IMR-90 (cell line): ENCODE measurements at regions not wholly inside any gene's neighbourhood (a gene's known extent, or its start where the extent isn't known, plus 50 kb on each side); places are given as distances from the start of the nearest gene placed in this dataset.

Experiments
- ATAC-seq: fragments of 200-7000 bp; cut with Tn5 transposase; 2 replicates; pipeline ENCODE4 v1.9.1; 2020; ENCODE audit warnings: low read depth, mild to moderate bottlenecking, moderate library complexity
- BruUV-seq: library from RNA; stranded (reverse); fragments of 400-500 nt; replicated peaks from 2 replicates; lab custom pipeline; 2021; lab: Mats Ljungman, UMichigan
- CTCF ChIA-PET: fragments of 300-600 bp; formaldehyde crosslinking; extraction: SDS; loops from one replicate; lab custom pipeline; 2021; ENCODE audit warnings: antibody characterized with exemption; lab: Yijun Ruan, JAX
- POLR2A ChIA-PET: fragments of 300-600 bp; sonication (Branson Sonifier 250); formaldehyde crosslinking; loops from one replicate; lab custom pipeline; 2022; ENCODE audit warnings: antibody characterized with exemption; ENCODE audit not compliant: unreplicated experiment; lab: Charles Lee
- DNase-seq: peaks from one replicate; pipeline ENCODE4 v3.0.0; 2013
- H2AFZ ChIP-seq: replicated peaks from 2 replicates; pipeline ENCODE3; 2013; ENCODE audit warnings: low read length, mild to moderate bottlenecking; ENCODE audit not compliant: poor library complexity
- H2AK5ac ChIP-seq: 2 replicates; pipeline ENCODE4 v1.6.1; 2013; ENCODE audit warnings: low read depth, low read length, inconsistent platforms
- H2AK9ac ChIP-seq: replicated peaks from 2 replicates; pipeline ENCODE3; 2013; ENCODE audit warnings: mild to moderate bottlenecking, low read depth, low read length, moderate library complexity; ENCODE audit not compliant: poor library complexity
- H2BK120ac ChIP-seq: 2 replicates; pipeline ENCODE4 v1.6.1; 2013; ENCODE audit warnings: low read depth, low read length, inconsistent platforms
- H2BK15ac ChIP-seq: 3 replicates; pipeline ENCODE4 v1.6.1; 2013; ENCODE audit warnings: low read depth, low read length, inconsistent platforms
- H2BK20ac ChIP-seq: 2 replicates; pipeline ENCODE4 v1.6.1; 2013; ENCODE audit warnings: low read depth, mild to moderate bottlenecking, inconsistent platforms, low read length, moderate library complexity
- H2BK5ac ChIP-seq: 2 replicates; pipeline ENCODE4 v1.6.1; 2013; ENCODE audit warnings: mild to moderate bottlenecking, low read depth, low read length, inconsistent platforms; ENCODE audit not compliant: poor library complexity, severe bottlenecking
- H3K14ac ChIP-seq: replicated peaks from 2 replicates; pipeline ENCODE4 v1.6.1; 2013; ENCODE audit warnings: low read depth, low read length, inconsistent platforms
- H3K18ac ChIP-seq: 2 replicates; pipeline ENCODE4 v1.6.1; 2013; ENCODE audit warnings: low read depth, low read length, control low read depth
- H3K23ac ChIP-seq: 2 replicates; pipeline ENCODE4 v1.6.1; 2013; ENCODE audit warnings: low read depth, low read length, inconsistent platforms
- H3K27ac ChIP-seq: 2 replicates; pipeline ENCODE4 v1.5.1; 2013; ENCODE audit warnings: mild to moderate bottlenecking, control low read depth, low read length; ENCODE audit not compliant: insufficient read depth
- H3K27me3 ChIP-seq: 2 replicates; pipeline ENCODE4 v1.6.1; 2013; ENCODE audit warnings: low read length; ENCODE audit not compliant: control insufficient read depth, insufficient read depth
- H3K36me3 ChIP-seq: 2 replicates; pipeline ENCODE4 v1.6.1; 2013; ENCODE audit warnings: low read length, mixed read lengths; ENCODE audit not compliant: control insufficient read depth, insufficient read depth
- H3K4ac ChIP-seq: 2 replicates; pipeline ENCODE4 v1.6.1; 2013; ENCODE audit warnings: low read depth, low read length, inconsistent platforms
- H3K4me1 ChIP-seq: 2 replicates; pipeline ENCODE4 v1.6.1; 2013; ENCODE audit warnings: low read length, mixed read lengths; ENCODE audit not compliant: control insufficient read depth, insufficient read depth
- H3K4me2 ChIP-seq: 2 replicates; pipeline ENCODE4 v1.6.1; 2013; ENCODE audit warnings: low read depth, mild to moderate bottlenecking, control low read depth, low read length, moderate library complexity
- H3K4me3 ChIP-seq: 2 replicates; pipeline ENCODE4 v1.5.1; 2013; ENCODE audit warnings: low read depth, mild to moderate bottlenecking, control low read depth, low read length, moderate library complexity; ENCODE audit not compliant: insufficient read depth
- H3K56ac ChIP-seq: 2 replicates; pipeline ENCODE4 v1.6.1; 2013; ENCODE audit warnings: low read length, inconsistent platforms; ENCODE audit not compliant: insufficient read depth; ENCODE audit errors: extremely low read depth
- H3K79me1 ChIP-seq, 2 experiments: 2 replicates each; pipeline ENCODE4 v1.6.1; 2013; ENCODE audit warnings: low read length in 2 of 2, inconsistent platforms in 1 of 2, low read depth in 1 of 2
- H3K9ac ChIP-seq: 2 replicates; pipeline ENCODE4 v1.6.1; 2013; ENCODE audit warnings: low read depth, low read length, control low read depth
- H3K9me1 ChIP-seq: 2 replicates; pipeline ENCODE4 v1.6.1; 2013; ENCODE audit warnings: low read length, inconsistent platforms; ENCODE audit not compliant: insufficient read depth
- H3K9me3 ChIP-seq: 2 replicates; pipeline ENCODE4 v1.6.1; 2013; ENCODE audit warnings: low read length; ENCODE audit not compliant: control insufficient read depth, insufficient read depth
- H4K20me1 ChIP-seq: 2 replicates; pipeline ENCODE4 v1.6.1; 2013; ENCODE audit warnings: low read length, inconsistent platforms; ENCODE audit not compliant: insufficient read depth
- H4K5ac ChIP-seq: 2 replicates; pipeline ENCODE4 v1.6.1; 2013; ENCODE audit warnings: mild to moderate bottlenecking, low read depth, low read length, control low read depth
- H4K8ac ChIP-seq, 2 experiments: 2 replicates each; pipeline ENCODE4 v1.6.1; 2013; ENCODE audit warnings: low read depth in 2 of 2, low read length in 2 of 2, control low read depth in 1 of 2, inconsistent platforms in 1 of 2
- H4K91ac ChIP-seq: 2 replicates; pipeline ENCODE4 v1.6.1; 2013; ENCODE audit warnings: low read depth, low read length, inconsistent platforms; ENCODE audit not compliant: insufficient read depth
- BHLHE40 ChIP-seq: fragments of 150-350 bp; IDR thresholded peaks from 2 replicates; pipeline ENCODE4 v1.6.1; 2016; ENCODE audit warnings: mild to moderate bottlenecking, low read depth, low read length
- CEBPB ChIP-seq: IDR thresholded peaks from 2 replicates; pipeline ENCODE4 v1.6.1; 2012; ENCODE audit warnings: low read depth, low read length, improper control_type of control experiment
- FOS ChIP-seq: fragments of 150-350 bp; IDR thresholded peaks from 2 replicates; pipeline ENCODE4 v1.6.1; 2016; ENCODE audit warnings: low read depth, low read length
- MAFK ChIP-seq: IDR thresholded peaks from 2 replicates; pipeline ENCODE4 v1.6.1; 2012; ENCODE audit warnings: low read depth, low read length, improper control_type of control experiment
- MXI1 ChIP-seq: IDR thresholded peaks from 2 replicates; pipeline ENCODE4 v1.6.1; 2012; ENCODE audit warnings: low read depth, mild to moderate bottlenecking, low read length, moderate library complexity, borderline replicate concordance
- NFE2L2 ChIP-seq: fragments of 150-350 bp; IDR thresholded peaks from 2 replicates; pipeline ENCODE4 v1.6.1; 2016; ENCODE audit warnings: low read depth, mild to moderate bottlenecking, low read length
- RAD21 ChIP-seq: IDR thresholded peaks from 2 replicates; pipeline ENCODE4 v1.6.1; 2012; ENCODE audit warnings: low read length, improper control_type of control experiment
- WGBS, 2 experiments: methylation state at CpG; one replicate each; pipeline versions ENCODE4 v1.1.5 to v1.1.7; 2013; ENCODE audit warnings: missing lambda C conversion rate in 2 of 2; ENCODE audit not compliant: insufficient read length in 1 of 2; ENCODE audit errors: extremely low coverage in 2 of 2; 5-methylcytosine and 5-hydroxymethylcytosine counted together
- dilution Hi-C: fragments of 300-500 bp; cut with HindIII; formaldehyde crosslinking; loops from one replicate; pipeline ENCODE4 v1.14.3; 2018; ENCODE audit warnings: low sequenced_read_pairs; ENCODE audit not compliant: unreplicated experiment
- in situ Hi-C: fragments of 300-500 bp; cut with MboI; formaldehyde crosslinking; loops from 3 replicates; pipeline ENCODE4 v1.14.3; 2019; ENCODE audit warnings: low sequenced_read_pairs, inconsistent platforms, mixed read lengths
- intact Hi-C: fragments of 100-400 bp; cut with micrococcal nuclease; formaldehyde crosslinking; loops from 2 replicates; pipeline ENCODE4 v1.10.0; 2022
- TF ChIP-seq, protein P1 (sequence below): fragments of 150-350 bp; IDR thresholded peaks from 2 replicates; pipeline ENCODE4 v1.6.1; 2016; ENCODE audit warnings: low read depth, mild to moderate bottlenecking, low read length, moderate library complexity, borderline replicate concordance

DNA sequence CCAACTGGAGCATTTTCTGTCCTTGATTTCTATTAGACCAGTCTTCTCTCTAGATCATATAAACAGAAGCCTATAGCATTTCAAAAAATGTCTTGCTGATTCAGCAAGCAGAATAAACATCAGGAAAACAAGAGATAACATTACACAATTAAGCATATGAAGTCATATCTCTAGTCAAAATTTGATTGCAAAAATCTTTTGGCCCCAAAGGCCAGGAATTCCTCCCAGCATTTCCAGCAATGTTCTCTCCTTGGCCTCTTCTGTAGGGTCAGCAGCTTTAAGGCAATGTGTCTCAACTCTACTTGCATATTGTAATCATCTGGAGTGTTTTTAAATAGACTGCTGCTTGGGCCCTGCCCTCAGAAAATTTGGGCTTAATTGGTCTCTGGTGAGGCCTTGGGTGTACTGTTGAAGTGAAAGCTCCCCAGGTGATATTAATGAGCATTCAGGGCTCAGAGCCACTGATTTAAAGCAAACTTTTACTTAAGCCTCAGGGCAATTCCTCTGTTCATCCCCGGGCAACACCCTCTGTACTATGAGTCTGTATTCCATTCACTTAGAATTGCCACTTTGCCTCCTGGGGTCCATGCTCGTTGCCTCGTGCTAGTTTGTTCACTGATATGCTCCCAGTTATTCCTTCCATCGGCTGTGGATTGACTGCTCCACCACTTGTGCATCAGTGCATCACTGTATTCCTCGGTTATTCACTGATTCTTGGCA lies 1072.6 kb downstream of the ROBO2 start:
- POLR2A ChIA-PET, result no interaction called here
- WGBS, 2 experiments, result 38% methylated on average over 1 of the region's 5 CpGs; no CpG with 5 or more reads in 1 of the 2 experiments
- no peak overlapping the region for H2AFZ ChIP-seq

More for the DNA sequence above, 1072.6 kb downstream of the ROBO2 start:
- intact Hi-C loops (loop anchor here (5.0 kb wide), 1 partner anchor 145 kb away; no protein-coding TSS in a partner anchor), dilution Hi-C loops (no loop called here), in situ Hi-C loops (no loop called here)
- ATAC-seq (peak; percentile 88), DNase-seq (peak; percentile 47)
- H3K4me3 ChIP-seq, result no peak overlapping the region
- no peak overlapping the region for H2AK9ac ChIP-seq
- H3K27ac ChIP-seq, result peak overlapping the region; percentile 92; the same call in 1 of the 2 replicates
- H2BK20ac ChIP-seq, result no peak overlapping the region
- H3K9ac ChIP-seq, result no peak overlapping the region
- no peak overlapping the region for H3K14ac ChIP-seq
- H4K20me1 ChIP-seq, result no peaks in the 10 kb centered on the region
- H3K4me2 ChIP-seq, result no peak overlapping the region; the same call in 1 of the 2 replicates
- TF ChIP-seq BHLHE40 (no peak), CEBPB (0 out of 2 replicates have a peak, but pooled peaks have one; percentile 12), MXI1 (no peak), MAFK (peak; percentile 62), RAD21 (no peak), NFE2L2 (no peak), FOS (no peak)
- TF ChIP-seq, protein P1, sequence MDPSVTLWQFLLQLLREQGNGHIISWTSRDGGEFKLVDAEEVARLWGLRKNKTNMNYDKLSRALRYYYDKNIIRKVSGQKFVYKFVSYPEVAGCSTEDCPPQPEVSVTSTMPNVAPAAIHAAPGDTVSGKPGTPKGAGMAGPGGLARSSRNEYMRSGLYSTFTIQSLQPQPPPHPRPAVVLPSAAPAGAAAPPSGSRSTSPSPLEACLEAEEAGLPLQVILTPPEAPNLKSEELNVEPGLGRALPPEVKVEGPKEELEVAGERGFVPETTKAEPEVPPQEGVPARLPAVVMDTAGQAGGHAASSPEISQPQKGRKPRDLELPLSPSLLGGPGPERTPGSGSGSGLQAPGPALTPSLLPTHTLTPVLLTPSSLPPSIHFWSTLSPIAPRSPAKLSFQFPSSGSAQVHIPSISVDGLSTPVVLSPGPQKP, result no peak
- H3K9me1 ChIP-seq, result no peaks in the 10 kb centered on the region
- H3K4me1 ChIP-seq, result peaks cover 11% of the 10 kb centered on the region
- no peak overlapping the region for H2BK15ac ChIP-seq
- no peak overlapping the region for H3K56ac ChIP-seq
- BruUV-seq, result no TSS peak
- no peaks in the 10 kb centered on the region for H3K79me1 ChIP-seq
- H3K9me3 ChIP-seq, result no peaks in the 10 kb centered on the region
- H3K4ac ChIP-seq, result no peak overlapping the region
- H3K27me3 ChIP-seq, result no peaks in the 10 kb centered on the region
- CTCF ChIA-PET, result interaction anchor here (0.6 kb wide), 1 partner anchor 55 kb away, joined by 4 read pairs; no protein-coding TSS in a partner anchor
- no peak overlapping the region for H4K91ac ChIP-seq
- H4K5ac ChIP-seq, result peak overlapping the region; percentile 77; the same call in 1 of the 2 replicates
- H3K36me3 ChIP-seq, result no peaks in the 10 kb centered on the region
- no peak overlapping the region for H2BK5ac ChIP-seq
- no peak overlapping the region for H2BK120ac ChIP-seq
- peak overlapping the region; percentile 64; the same call in 1 of the 2 replicates for H3K18ac ChIP-seq
- no peak overlapping the region for H2AK5ac ChIP-seq
- H3K23ac ChIP-seq, result no peak overlapping the region
- no peak overlapping the region for H4K8ac ChIP-seq
